ENCODE measurements at regions not wholly inside any gene's neighbourhood (a gene's known extent, or its start where the extent isn't known, plus 50 kb on each side); places are given as distances from the start of the nearest gene placed in this dataset.
"Not testable (repeated sequence)": the region's sequence is repeated elsewhere in the genome, so short reads cannot be mapped to it uniquely, and the experiment has no call there.

DNA sequence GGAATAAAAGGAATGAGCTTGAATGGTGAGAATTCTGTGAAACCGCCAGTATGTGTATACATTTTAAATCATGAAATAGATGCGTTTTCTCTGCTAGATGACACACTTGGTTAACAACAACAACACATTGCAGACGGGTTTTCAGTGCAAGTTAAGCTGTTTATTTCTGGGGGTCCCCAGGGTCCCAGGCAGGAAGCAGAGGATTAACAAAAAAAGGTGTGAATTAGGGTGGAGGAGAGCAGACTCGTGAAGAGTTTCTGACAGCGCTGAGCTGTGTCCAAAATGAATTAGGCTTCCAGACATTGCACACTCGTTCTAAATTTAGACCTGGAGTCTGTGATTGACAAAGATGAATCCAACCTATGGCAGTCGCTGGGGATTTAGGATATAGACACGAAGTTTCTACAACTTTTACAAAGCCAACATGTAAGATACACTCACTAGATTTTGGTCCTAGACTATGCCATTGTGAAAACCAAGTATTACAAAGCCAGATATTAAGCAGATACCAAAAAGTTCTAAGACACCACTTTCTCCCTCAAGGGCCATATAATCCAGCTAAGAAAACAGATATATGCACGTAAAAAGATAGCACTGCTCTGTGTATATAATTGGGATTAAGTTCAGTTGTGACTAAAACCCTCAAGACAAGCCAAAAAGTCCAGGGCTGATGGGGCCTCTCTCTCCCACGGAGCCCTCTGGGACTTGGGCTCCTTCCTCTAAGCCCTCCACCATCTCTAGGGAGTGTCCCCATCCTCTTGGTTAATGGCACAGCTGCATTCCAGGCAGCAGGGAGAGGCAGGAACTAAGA, 120.2 kb downstream of the ACAA2 start:
- DNase-seq, result no peak

DNA sequence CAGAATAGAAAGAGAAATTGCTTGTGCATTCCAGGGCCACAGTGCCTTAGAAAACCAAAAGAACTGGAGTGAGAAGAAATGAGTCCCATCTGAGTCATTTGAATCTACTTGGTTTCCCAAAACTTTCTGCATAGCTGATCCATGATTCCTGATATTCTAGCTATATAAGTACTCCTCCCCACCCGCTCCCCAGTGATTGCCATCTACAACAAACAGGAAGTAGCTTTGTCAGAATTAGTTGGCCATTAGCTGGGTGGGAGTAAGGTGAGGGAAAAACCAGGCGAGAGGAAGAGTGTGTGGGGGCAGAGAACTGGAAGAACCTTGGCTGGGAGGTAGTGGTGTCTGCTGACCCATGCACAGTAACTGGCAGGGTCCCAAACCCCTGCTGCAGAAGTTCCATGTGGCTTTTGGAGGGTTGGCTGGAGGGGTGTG, 122.1 kb downstream of the ACAA2 start:
- no peak for DNase-seq

DNA sequence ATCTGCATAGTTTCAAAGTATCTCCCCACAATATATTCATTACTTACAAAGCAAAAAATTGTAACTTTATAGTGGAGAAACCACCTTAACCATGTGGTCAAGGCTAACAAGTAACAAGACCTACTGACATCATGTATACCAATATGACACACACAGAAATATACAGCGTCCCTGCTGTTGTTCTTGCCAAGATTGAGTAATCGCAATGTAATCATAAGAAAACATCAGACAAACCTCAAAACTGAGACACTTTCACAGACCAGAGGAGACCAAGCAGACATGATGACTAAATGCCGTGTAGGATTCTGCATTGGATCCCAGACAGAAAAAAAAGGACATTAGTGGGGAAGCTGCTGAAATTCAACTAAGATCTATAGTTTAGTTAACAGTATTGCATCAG, 123.0 kb downstream of the ACAA2 start:
- no peak for DNase-seq

DNA sequence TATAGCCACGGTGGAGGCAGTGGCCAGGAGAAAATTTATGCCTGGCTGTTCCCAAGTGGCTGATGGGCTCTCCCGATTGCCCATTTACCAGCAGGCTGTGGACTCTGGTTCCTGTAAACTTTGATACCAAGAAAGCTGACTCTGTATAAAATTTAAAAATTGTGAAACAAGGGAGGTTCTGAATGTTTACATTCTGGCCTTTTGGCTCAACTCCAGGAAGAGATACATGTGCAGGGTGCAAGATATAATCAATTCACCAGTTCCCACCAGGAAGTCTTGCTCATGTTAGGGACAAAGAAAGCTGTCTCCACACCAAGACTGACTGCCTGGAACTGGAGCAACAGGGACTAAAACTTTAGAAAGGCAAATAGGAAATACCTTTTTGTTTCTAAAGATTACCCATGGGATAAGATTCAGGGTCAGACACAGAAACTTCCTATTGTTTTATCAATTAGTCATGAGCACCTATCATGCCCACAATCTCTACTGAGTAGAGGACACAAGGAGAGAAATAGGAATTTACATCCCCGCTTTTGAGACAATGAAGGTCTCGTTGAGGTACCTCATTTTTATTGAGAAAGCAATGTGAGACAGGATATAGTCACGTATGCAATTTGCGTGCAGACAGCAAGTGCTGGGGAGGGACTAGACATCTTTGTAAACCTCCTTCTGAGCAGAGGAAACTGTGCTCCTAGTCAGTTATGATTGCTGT, 123.5 kb downstream of the LIPG start:
- DNase-seq, result no peak

DNA sequence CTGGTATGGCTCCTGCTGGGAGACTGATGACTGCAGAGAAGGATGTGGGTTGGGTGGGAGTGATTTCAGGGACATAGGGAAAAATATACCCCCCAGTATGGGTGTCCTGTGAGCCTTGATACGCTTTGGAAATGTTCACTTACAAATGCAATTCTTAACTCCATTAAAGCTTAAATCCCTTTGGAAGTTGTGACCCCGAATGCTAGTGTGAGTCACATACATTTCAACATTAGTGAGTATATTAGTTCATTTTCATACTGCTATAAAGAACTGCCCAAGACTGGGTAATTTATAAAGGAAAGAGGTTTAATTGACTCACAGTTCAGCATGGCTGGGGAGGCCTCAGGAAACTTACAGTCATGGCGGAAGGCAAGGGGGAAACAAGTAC, 120.9 kb downstream of the LIPG start:
- DNase-seq, result not testable (repeated sequence)

DNA sequence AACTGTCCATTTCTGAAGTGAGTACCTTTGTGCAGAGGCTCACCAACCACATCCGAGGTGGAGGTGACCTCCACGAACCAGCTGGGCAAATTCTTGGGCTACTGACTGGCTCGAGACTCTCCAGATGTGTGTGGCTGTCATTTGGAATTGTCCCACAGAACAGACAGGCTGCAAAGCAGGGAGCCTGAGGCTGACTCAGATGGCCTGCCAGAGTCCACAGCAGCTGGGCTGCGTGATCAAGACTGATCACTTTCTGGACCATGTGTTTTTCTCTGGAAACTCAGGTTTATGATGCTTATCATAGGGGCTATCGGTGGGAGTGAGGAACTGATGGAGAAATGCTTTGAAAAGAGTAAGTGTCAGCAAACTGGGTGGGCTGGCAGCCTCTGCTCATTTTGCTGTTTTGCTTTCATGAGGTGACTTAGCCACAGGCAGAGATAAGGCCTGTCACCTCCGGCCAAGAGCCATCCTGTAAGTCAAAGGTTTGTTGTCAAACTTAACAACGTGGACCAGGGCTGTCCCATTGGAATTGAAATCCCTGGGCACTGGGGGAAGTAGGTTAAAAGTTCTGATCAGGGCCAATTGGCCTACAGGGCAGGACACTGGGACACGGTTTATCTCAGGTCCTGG, 120.4 kb downstream of the LIPG start:
- no peak for DNase-seq

DNA sequence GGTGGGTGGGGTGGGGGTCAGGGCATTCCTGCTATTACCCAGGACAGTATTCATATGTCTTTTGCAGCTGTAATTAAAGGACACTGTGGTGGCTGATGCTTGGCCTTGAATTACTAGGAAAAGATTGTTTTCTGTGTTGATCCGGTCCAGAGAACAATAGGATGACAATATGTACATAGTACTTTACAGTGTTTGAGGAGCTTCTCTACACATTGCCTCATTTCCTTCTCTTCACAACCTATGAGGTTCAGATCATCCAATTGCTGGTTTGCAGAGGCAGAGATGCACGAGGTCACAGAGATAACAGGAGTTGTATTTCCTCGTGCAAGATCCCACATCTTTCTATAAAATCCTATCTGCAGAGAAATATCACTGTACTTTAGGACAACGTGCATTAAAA, 119.5 kb downstream of the LIPG start:
- DNase-seq, result no peak

DNA sequence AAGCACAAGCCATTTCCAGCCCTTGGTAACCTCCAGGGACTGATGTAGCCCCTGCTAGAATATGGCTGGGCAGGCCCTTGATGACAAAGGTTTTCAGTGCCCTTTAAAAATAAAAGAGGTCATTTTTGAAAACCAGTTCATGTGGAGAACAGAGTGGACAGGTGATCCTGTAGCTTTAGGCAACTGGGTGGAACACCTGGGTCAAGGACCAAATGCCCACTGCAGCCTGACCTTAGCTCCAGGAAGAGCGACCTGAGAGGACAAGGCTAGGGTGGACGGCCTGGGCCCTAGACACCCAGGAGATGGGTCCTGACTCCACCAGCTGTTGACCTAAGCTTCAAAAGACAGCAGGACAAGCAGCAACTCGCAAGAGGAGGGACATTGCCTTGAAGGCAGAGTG, 116.6 kb downstream of the LIPG start:
- no peak for DNase-seq

DNA sequence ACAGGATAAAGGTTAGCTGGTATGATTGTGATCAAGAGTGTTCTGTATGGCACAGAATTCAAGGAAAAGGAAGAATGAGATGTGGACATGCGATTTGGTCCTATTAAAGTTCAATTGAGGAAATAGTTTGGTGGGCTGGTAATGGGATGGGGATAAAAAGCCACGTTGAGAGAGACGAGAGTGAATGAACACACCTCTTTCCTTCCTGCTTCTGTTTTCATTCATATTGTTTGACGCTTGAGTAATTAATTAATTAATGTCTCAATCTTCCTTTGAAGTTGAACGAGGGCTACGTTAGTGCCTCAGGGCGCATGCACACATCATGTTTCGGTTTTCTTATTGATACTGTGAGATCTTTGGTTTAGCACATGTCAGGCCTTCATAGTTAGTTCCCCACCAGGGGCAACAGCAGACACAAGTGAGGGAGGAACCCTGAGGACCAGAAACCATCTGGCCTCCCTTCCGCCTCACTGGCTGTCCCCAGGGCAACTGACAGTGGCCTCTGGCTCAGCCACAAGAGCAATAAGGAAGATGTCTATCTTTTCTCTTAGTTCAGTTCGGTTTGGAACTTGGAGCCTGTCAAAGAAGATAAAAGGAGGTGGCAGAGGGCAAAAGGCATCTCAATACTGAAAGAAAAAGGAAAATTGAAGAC, 116.0 kb downstream of the LIPG start:
- no peak for DNase-seq

DNA sequence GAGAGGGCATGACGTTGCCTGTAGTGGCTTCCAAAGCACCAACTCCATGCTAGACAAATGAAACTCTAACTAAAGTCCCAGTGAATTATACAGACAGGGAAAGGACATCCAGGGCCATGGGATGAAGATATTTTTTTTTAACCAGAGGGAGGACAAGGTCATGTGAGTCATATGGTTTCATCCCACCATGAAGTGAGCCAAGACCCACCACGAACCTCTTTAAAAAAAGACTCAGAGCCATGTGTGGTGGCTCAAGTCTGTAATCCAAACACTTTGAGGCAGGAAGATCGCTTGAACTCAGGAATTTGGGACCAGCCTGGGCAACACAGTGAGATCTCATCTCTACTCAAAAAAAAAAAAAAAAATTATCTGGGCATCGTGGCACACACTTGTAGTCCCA, 115.2 kb downstream of the LIPG start:
- no peak for DNase-seq

DNA sequence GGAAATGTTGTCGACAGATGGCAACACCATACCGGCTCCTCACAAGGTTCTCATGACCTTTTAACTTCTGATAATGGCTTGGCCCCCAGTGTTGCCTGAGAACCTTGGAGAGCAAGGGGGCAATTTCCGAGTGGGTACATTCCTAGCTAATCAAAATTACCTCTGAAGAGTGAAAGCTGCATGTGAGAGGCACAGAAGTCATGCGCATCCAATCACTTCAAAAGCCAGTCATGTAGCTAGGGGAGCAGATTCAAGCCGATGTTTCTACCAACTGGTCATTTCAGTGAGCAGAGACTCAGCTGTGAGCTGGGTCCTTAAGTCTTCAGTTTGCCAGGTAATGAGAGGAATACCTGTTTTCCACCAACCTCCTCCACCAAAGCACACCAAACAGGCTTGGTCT, 111.4 kb downstream of the LIPG start:
- DNase-seq, result no peak

DNA sequence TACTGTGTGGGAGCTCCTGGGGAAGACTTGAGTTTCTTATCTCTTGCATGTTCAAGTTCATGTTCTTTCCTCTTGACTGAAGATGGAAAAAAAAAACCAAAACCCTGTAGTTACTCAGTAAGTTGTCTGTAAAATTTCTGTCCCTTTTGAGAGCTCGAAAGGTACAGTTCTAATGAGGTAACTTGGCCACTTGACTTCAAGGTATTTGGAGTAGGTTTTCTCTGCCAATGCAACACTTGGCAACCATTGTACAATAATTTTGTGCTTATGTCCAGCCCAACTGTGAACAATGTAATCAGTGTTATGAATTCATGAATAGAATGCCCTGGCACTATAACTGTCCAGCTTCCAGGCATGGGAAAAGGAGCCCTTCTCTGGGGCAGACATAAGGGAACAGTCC, 111.0 kb downstream of the LIPG start:
- no peak for DNase-seq

DNA sequence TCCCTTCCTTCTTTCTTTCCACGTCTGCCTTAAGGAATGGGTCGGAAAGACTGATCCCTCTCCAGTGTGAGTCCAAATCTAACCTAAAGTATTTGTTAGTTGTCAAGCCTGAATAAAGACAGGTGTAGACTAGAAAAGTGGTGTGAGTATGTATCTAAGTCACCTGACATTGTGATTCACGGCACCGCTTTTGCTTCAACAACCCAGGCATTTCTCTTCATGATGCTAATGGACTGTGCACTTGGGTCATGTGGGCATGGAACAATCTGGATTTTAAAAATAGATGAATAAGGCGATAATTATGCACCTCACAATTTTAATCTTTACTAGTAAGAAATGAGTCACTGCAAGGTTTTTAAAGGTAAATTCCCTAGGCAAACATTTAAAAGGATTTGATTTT, 107.5 kb downstream of the LIPG start:
- no peak for DNase-seq

DNA sequence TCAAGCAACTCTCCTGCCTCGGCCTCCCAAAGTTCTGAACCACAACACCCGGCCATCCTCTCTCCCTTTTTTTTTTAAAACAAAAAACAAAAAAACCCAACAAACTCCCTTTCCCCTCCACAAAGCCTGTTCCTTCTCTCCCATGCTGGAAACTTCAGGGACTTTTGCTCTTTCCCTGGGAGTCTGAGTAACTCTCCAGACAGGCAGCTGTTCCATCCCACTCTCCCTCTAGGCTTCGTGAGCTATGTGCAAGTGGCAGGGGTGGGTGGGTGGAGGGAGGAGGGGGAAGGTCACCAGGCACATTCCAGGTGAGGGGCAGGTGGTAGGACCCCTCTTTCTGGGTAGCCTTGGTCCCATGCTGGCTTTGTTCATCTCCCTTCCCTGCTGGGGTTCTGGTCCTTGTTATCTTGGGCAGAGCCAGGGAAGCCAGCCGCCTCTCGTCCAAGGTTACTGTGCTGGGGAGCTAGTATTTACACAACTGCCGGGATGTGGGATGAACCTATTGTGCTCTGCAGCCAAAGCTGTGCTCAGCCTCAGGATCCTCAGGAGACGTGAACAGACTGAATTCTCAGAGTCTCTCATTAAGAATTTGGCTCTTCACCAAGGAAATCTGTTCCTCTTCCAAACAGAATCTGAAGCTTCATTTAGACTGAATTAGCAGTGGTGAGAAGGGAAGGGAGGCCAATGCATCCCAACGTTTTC, 106.9 kb downstream of the LIPG start:
- DNase-seq, result no peak

DNA sequence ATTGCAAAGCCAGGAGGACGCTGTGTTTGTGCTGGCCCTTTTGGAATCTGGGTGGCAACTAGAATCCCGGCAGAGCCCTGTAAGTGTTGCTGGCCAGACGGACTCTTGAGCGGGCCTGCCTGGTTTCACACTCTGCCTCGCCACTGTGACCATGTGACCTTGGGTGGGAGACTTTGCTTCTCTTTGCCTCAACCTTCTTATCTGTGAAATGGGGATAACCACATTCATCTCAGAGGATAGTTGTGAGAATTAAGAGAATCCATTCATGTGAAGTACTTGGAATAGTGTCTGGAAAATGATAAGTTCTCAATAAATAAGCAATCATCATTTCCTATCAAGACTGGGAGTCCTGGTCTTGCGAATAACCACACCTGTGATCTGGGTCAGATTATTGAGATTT, 105.6 kb downstream of the LIPG start:
- DNase-seq, result no peak

DNA sequence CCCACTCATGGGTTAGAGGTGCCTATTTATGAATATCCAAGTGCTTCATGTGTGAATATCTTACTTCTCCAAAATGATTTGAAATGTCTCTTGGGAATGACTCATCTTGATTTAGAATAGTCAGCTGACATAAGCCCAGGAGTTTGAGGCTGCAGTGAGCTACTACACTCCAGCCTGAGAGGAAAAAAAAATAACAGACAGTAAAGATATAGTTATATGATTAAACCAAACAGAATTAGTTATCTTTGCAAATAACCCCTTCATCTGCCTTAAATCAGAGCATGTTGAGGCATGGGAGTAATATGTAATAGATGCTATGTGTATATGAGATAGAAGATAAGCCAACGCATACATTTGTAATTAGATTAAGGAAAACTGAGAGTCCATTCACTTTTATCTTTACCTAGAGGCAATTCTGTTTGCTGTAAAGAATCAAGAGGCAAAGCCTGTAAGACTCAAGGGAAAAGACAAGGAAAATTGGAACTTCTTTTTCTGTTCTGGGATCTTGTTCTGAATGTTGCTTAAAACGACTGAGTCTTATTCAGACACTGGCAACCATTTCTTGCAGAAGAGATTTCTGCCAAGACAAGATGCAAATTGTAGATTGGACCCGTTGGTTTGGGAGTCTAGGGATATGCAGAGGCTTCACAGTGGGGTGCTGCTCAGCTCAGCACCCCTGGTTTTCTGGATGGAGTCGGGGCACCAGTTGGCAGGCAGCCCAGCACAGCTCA, 104.4 kb downstream of the LIPG start:
- DNase-seq, result no peak

DNA sequence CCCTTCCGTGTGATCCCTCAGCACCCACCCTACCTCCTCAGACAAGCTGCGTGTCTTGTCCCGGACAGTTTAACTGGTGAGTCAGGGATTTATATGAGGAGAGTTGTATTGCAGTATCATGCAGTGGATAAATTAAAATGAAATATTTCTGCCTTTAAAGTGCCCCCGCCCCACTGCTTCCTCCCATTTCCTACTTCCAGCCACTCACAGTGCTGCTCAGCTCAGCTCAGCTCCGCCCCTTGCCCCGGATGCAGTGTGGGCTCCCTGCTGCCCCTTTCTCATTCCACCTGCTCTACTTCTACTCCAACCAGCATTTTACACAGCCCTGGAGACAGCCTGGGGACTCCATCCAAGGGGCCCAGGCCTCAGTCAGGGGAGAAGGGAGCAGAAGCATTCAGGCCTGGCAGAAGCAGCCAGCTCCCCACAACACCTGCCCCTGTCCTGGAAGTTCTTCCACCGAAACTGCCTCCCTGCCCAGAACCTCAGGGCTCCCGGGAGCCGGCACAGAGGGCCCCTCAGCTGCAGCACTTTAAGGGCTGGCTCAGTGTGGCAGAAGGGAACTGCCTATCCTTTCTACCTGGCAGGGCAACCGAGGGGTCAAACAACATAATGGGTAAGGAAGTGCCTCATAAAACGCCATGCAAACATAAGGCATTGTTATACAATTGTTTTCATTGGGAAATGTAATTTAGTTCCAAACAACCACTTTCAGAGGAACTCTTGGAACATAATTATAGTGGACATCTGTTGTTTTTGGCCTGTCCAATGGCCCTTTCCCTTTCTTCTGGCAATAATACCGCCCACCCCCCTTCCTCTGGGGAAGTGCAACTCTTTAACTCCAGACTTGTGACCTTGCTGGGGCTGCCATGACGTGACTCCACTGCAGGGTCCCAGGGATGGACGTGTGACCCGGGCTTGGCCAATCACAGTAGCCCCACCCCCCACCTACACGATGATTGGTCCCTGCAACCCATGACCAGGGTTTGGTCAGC, 102.3 kb downstream of the LIPG start:
- no peak for DNase-seq

DNA sequence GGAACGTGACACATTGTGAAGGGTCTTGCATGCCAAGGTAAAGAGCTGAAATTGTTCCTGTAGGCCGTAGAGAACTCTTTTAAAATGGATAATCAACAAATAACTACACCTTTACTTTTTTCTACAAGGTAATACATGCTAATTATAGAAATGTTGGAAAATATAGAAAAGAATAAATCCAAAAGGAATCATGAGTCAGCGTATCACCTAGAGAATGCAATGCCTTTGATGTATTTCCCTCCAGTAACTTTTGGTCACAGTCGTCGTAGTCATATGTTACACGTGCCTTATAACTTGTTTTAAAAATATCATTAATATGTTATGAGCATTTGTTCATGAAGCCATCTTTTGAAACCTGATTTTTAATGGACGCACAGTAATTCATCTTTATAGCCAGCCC, 100.6 kb downstream of the LIPG start:
- DNase-seq, result no peak

DNA sequence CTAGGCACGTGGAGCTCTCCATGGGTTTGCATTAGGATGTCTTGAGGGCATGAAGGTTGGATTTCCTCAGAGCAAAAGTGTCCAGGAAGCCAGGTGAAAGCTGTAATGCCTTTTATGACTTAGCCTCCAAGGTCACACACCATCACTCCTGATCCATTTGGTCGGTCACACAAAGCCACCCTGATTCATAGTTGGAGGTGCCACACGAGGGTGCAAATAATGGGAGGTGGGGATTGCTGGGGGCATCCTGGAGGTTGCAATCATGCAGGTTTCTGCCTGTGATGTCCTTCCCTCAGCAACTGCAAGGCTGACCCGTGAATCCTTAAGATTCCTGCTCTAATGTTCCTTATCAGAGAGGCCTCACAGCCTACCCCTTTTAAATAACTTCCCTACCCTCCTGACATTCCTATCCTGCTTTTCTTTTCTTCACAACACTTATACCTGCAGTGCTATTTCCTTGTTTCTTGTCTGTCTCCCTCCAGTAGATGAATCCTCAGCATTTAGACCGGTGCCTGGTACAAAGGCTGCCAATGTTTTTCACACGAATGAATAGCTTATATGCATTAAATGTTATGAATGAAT, 97.1 kb downstream of the LIPG start:
- DNase-seq, result no peak

DNA sequence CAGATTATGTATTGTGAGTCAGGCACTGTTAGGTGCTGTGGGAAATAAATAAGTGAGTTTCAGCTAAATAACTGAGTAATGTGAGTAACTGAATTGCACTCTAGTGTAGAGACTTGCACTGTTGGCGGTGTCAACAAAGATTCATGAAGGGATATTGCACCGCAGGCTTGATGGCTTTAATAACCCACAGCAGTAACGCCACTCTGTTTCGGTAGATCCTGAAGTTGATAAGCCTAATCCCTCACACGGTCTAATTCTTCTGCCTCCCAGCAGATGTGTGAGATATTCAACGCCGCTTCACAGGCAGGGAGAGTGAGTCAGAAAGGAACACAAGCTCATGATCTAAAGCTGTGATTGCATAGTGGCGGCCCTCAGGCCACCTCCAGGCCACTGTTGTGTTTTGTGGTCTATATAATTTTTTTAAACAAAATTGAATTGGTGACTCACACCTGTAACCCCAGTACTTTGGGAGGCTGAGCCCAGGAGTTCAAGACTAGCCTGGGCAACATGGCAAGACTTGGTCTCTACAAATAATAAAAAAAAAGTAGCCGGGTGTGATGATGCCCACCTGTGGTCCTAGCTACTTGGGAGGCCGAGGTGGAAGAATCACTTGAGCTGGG, 94.3 kb downstream of the LIPG start:
- no peak for DNase-seq

Measured in CD4-positive, alpha-beta T cell treated with Interleukin-1 beta for 1 hour (primary cell).